ENCODE measurements at regions not wholly inside any gene's neighbourhood (a gene's known extent, or its start where the extent isn't known, plus 50 kb on each side); places are given as distances from the start of the nearest gene placed in this dataset.

DNA sequence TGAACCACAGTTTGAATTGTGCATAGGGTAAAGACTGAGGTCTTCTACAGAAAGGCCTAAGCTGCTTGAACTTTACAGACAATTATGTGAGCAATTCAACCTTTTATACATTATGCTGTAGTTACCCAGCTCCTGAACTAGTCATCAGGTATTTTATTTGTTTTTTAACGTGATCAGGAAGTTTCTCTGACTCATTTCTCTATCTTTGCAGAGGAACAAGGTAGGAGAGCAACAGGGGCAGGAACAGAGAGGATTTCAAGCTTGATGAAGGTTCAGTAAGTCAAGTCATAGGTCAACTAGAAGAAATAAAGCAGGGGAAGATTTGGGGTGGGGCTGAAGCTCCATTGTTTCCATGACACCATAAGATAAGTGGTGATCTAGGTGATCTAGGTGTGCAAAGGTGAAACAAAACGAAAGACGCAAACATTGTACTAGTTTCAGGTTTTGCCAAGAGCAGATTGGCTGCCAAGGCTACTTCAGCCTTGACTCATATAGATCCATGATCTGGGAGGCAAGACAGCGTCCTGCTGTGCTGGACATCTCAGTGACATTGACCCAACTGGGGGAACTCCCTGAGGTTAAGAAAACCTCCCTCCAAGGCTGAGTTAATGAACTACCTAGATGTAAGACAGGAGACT is 198.1 kb downstream of the DAD1 start:
- no peak for DNase-seq (ENCODE audit: low read depth in 1 of 2, low spot score in 1 of 2)
- Histone ChIP-seq H3K27me3 (no peaks in the 10 kb centered on the region), H3K4me1 (ENCODE audit: low read depth) (no peaks in the 10 kb centered on the region), H3K9me3 (ENCODE audit: low read depth) (no peaks in the 10 kb centered on the region), H3K27ac (no peak overlapping the region), H3K4me3 (no peak overlapping the region), H3K36me3 (no peaks in the 10 kb centered on the region)
- TF ChIP-seq, protein P1, sequence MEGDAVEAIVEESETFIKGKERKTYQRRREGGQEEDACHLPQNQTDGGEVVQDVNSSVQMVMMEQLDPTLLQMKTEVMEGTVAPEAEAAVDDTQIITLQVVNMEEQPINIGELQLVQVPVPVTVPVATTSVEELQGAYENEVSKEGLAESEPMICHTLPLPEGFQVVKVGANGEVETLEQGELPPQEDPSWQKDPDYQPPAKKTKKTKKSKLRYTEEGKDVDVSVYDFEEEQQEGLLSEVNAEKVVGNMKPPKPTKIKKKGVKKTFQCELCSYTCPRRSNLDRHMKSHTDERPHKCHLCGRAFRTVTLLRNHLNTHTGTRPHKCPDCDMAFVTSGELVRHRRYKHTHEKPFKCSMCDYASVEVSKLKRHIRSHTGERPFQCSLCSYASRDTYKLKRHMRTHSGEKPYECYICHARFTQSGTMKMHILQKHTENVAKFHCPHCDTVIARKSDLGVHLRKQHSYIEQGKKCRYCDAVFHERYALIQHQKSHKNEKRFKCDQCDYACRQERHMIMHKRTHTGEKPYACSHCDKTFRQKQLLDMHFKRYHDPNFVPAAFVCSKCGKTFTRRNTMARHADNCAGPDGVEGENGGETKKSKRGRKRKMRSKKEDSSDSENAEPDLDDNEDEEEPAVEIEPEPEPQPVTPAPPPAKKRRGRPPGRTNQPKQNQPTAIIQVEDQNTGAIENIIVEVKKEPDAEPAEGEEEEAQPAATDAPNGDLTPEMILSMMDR (IDR thresholded peaks at IDR 0.05; ENCODE audit: low read depth, low read length), result no peak

DNA sequence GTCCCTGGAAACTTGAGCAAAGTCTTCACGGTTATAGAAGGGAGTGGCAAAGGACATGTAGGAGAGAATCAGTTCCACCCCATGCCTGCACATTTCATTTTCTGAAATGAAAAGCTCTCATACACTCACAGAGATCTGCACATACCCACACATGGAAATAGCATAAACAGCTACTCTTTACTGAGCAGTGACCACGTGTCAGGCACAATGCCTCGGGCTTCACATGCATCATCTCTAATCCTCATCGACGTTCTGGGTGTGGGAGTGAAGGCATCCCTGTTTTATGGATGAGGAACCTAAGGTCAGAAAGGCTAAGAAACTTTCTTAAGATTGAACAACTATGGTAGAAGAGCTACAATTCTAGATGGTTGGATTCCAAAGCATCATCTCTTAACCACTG is 198.8 kb downstream of the DAD1 start:
- Histone ChIP-seq H3K27me3 (no peaks in the 10 kb centered on the region), H3K4me1 (ENCODE audit: low read depth) (no peaks in the 10 kb centered on the region), H3K9me3 (ENCODE audit: low read depth) (no peaks in the 10 kb centered on the region), H3K27ac (no peak overlapping the region), H3K36me3 (no peaks in the 10 kb centered on the region), H3K4me3 (no peak overlapping the region)
- TF ChIP-seq, protein P1 (IDR thresholded peaks at IDR 0.05; ENCODE audit: low read depth, low read length), result no peak
- no peak for DNase-seq (ENCODE audit: low read depth in 1 of 2, low spot score in 1 of 2)

DNA sequence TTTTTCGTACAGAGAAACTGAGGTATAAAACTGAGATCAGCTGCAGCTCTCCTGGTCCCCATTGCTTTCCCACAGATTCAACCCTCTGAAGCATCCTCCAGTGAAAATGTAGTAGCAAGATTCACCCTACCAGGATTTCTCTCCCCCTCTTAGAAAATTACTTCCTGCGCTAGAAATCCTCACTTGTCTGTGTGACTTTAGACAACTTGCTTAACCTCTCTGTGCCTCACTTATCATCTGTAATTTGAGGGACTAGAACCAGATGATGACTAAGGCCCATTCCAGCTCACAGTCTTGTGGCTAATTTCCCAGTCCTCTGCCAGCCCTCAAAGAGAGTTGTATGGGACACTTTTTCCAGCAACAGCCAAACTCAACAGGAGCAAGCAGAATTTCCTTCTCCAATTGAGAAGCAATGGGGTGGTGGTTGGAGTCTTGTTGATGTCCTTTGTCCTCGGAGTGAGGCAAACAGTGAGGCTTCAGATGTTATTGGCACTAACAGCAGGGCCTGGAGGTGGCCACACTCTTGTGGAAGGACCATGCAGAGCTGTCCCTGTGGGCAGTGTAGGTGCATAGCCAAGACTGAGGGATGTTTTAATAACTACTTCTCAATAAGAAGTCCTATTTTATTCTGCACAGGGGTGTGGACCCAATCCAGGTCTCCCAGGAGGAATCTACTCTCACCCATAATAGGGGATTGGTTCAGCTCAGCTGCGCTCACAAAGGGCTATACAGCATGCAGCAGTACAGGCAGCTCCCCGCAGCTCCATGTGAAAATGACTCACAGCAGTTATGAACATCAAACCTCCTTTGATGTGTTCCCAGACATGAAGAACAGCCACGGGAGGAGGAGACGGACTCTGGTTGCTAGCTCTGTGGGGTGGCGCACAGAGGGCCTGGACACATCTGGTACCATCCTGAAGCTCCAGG is 200.1 kb downstream of the DAD1 start:
- TF ChIP-seq, protein P1 (IDR thresholded peaks at IDR 0.05; ENCODE audit: low read depth, low read length), result no peak
- DNase-seq (ENCODE audit: low read depth in 1 of 2, low spot score in 1 of 2), result peak in 1 of 2 donors; percentile 31

DNA sequence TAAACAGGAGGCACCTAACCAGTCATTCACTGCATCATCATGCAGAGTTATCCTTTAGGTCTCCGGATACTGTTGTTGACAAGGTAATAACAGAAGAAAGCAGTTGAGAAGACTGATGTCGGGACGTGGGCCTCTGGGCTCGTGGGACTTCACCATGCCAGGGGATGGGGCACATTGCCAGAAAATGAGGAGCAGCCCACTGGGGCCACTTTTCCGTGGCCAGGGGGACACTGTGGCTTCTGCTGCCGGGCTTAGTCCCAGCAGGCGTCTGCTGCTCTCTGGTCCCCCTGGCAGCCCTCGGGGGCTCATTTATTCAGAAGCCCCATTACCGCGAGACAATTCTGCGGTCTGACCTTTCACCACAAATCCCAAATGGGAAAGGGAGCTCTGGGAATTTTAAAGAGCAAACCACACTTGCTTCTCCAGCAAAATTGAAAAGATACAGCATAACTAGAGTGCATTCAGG is 201.2 kb downstream of the DAD1 start:
- Histone ChIP-seq H3K36me3 (no peaks in the 10 kb centered on the region), H3K9me3 (ENCODE audit: low read depth) (no peaks in the 10 kb centered on the region), H3K4me3 (no peak overlapping the region), H3K27me3 (no peaks in the 10 kb centered on the region), H3K27ac (no peak overlapping the region), H3K4me1 (ENCODE audit: low read depth) (no peaks in the 10 kb centered on the region)
- no peak for DNase-seq (ENCODE audit: low read depth in 1 of 2, low spot score in 1 of 2)
- TF ChIP-seq, protein P1 (IDR thresholded peaks at IDR 0.05; ENCODE audit: low read depth, low read length), result no peak

More for the DNA sequence above, 200.1 kb downstream of the DAD1 start:
- no peak overlapping the region for H3K4me3 ChIP-seq
- H3K27me3 ChIP-seq, result no peaks in the 10 kb centered on the region
- no peaks in the 10 kb centered on the region for H3K9me3 ChIP-seq (ENCODE audit: low read depth)
- H3K36me3 ChIP-seq, result no peaks in the 10 kb centered on the region
- no peak overlapping the region for H3K27ac ChIP-seq
- no peaks in the 10 kb centered on the region for H3K4me1 ChIP-seq (ENCODE audit: low read depth)

DNA sequence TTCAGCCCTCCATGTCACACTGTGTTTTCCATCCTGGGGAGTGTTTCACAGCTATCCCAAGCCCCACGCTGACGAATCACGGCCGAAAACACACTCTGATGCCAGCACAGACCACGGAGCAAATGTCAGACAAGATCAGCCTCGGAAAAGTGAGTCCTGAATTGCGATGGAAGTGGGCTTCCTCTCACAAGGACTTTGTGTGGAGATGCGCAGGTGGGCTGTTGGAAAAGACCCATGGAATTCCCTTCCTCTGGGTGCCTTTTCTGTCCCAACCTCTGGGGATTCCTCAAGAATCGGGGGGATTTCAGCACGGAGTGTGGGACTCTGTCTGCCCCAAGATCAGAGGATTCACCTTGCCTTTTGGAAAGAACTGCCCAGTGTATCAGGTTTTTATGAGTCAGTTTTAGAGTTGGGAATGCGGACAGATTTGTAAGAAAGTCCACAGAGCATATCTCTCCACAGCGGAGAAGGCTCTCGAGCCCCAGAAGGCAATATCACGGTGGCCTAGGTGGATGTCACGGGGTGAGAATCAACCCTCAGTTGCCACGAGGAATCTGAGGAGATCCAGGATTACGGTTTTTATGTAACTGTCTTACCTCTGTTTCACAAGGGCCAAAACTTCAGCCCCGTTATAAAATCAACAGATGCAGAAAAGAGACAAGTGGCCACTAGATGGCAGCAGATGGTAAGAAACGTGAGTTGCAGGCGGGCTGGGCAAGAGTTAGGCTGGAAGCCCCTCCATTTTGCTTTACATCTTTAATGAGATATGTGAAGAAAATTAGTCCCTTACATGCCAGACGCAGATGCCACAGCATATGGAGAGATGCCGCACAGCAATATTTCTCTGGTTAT is 201.9 kb downstream of the DAD1 start:
- H3K4me1 ChIP-seq (ENCODE audit: low read depth), result no peaks in the 10 kb centered on the region
- TF ChIP-seq, protein P1 (IDR thresholded peaks at IDR 0.05; ENCODE audit: low read depth, low read length), result peak; percentile 75
- no peaks in the 10 kb centered on the region for H3K27me3 ChIP-seq
- no peak overlapping the region for H3K4me3 ChIP-seq
- no peaks in the 10 kb centered on the region for H3K36me3 ChIP-seq
- H3K9me3 ChIP-seq (ENCODE audit: low read depth), result no peaks in the 10 kb centered on the region
- no peak overlapping the region for H3K27ac ChIP-seq
- peak; percentile 88 for DNase-seq (ENCODE audit: low read depth in 1 of 2, low spot score in 1 of 2)
